ENCODE measurements at regions not wholly inside any gene's neighbourhood (a gene's known extent, or its start where the extent isn't known, plus 50 kb on each side); places are given as distances from the start of the nearest gene placed in this dataset.

DNA sequence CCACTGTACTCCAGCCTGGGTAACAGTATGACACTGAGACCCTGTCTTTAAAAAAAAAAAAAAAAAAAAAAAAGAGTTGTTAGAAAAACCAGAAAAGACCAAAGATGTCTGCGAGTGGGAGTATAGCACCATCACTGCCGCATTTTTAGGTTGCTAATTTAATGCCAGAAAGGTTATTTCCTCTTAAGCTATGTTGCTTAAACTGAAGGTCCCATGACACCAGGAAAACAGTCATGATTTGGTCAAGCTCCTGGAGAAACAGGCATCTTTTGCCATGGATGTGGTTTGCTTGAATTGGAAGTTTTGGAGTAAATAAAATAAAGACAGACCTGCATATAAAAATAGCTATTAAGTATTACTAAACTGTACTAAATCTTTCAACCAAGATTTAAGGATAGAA, 68.3 kb upstream of the TNFRSF21 start:
- no peaks in the 10 kb centered on the region for H3K36me3 ChIP-seq (ENCODE audit: insufficient read depth, low read length)
- H3K4me2 ChIP-seq (ENCODE audit: low read length), result no peak overlapping the region
- H4K20me1 ChIP-seq (ENCODE audit: insufficient read depth), result no peaks in the 10 kb centered on the region
- no peaks in the 10 kb centered on the region for H3K79me2 ChIP-seq (replicated peaks; ENCODE audit: insufficient read depth, low read length)
- TF ChIP-seq TAF1 (IDR thresholded peaks at IDR 0.05; ENCODE audit: low read depth) (no peak), MXI1 (conservative IDR thresholded peaks at IDR 0.05; ENCODE audit: poor library complexity, severe bottlenecking) (no peak), SMC3 (conservative IDR thresholded peaks at IDR 0.05; ENCODE audit: poor library complexity) (no peak)
- H3K9ac ChIP-seq (ENCODE audit: low read length), result no peak overlapping the region
- no peaks in the 10 kb centered on the region for H3K9me2 ChIP-seq (ENCODE audit: insufficient read depth, low read length)
- H3K9me3 ChIP-seq (ENCODE audit: low read length), result no peaks in the 10 kb centered on the region
- no peaks in the 10 kb centered on the region for H3F3A ChIP-seq (ENCODE audit: insufficient read depth, low read length, poor library complexity, severe bottlenecking)
- no peak overlapping the region for H2AFZ ChIP-seq (ENCODE audit: low read depth, low read length)
- H3K4me3 ChIP-seq (ENCODE audit: low read length), result no peak overlapping the region
- H3K27me3 ChIP-seq (ENCODE audit: insufficient read depth, low read depth, low read length), result no peaks in the 10 kb centered on the region
- H3K27ac ChIP-seq (ENCODE audit: low read length), result no peak overlapping the region

DNA sequence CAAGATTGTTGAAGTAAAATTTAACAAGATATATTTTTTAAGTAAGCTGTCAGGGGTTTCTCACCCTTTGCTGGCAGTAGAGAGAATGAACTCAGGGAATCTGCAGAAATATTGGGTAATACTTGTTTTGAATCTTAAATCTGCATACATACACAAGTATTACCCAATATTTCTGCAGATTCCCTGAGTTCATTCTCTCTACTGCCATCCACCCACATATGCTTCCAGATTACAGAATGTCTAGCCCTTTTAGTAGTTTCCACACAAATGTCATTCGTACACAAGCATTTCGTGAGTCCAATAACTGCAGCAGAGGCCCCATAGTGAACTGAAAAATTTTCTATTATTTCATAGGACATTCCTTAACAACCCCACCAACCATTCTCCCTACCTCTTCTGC, 69.6 kb upstream of the TNFRSF21 start:
- H2AFZ ChIP-seq (ENCODE audit: low read depth, low read length), result no peak overlapping the region
- no peaks in the 10 kb centered on the region for H3K36me3 ChIP-seq (ENCODE audit: insufficient read depth, low read length)
- no peaks in the 10 kb centered on the region for H4K20me1 ChIP-seq (ENCODE audit: insufficient read depth)
- no peaks in the 10 kb centered on the region for H3K9me2 ChIP-seq (ENCODE audit: insufficient read depth, low read length)
- H3K27ac ChIP-seq (ENCODE audit: low read length), result no peak overlapping the region
- H3K4me2 ChIP-seq (ENCODE audit: low read length), result no peak overlapping the region
- H3K4me3 ChIP-seq (ENCODE audit: low read length), result no peak overlapping the region
- H3K9me3 ChIP-seq (ENCODE audit: low read length), result no peaks in the 10 kb centered on the region
- H3K9ac ChIP-seq (ENCODE audit: low read length), result no peak overlapping the region
- H3K27me3 ChIP-seq (ENCODE audit: insufficient read depth, low read depth, low read length), result no peaks in the 10 kb centered on the region
- no peaks in the 10 kb centered on the region for H3F3A ChIP-seq (ENCODE audit: insufficient read depth, low read length, poor library complexity, severe bottlenecking)
- H3K79me2 ChIP-seq (replicated peaks; ENCODE audit: insufficient read depth, low read length), result no peaks in the 10 kb centered on the region
- TF ChIP-seq MXI1 (conservative IDR thresholded peaks at IDR 0.05; ENCODE audit: poor library complexity, severe bottlenecking), result no peak
- no peak for TF ChIP-seq EP300 (conservative IDR thresholded peaks at IDR 0.05; ENCODE audit: poor library complexity, severe bottlenecking)
- no peak for TF ChIP-seq POLR2AphosphoS5 (IDR thresholded peaks at IDR 0.05)
- TF ChIP-seq, protein P1, sequence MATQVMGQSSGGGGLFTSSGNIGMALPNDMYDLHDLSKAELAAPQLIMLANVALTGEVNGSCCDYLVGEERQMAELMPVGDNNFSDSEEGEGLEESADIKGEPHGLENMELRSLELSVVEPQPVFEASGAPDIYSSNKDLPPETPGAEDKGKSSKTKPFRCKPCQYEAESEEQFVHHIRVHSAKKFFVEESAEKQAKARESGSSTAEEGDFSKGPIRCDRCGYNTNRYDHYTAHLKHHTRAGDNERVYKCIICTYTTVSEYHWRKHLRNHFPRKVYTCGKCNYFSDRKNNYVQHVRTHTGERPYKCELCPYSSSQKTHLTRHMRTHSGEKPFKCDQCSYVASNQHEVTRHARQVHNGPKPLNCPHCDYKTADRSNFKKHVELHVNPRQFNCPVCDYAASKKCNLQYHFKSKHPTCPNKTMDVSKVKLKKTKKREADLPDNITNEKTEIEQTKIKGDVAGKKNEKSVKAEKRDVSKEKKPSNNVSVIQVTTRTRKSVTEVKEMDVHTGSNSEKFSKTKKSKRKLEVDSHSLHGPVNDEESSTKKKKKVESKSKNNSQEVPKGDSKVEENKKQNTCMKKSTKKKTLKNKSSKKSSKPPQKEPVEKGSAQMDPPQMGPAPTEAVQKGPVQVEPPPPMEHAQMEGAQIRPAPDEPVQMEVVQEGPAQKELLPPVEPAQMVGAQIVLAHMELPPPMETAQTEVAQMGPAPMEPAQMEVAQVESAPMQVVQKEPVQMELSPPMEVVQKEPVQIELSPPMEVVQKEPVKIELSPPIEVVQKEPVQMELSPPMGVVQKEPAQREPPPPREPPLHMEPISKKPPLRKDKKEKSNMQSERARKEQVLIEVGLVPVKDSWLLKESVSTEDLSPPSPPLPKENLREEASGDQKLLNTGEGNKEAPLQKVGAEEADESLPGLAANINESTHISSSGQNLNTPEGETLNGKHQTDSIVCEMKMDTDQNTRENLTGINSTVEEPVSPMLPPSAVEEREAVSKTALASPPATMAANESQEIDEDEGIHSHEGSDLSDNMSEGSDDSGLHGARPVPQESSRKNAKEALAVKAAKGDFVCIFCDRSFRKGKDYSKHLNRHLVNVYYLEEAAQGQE (IDR thresholded peaks at IDR 0.05; ENCODE audit: borderline replicate concordance), result no peak
- TF ChIP-seq, protein P2, sequence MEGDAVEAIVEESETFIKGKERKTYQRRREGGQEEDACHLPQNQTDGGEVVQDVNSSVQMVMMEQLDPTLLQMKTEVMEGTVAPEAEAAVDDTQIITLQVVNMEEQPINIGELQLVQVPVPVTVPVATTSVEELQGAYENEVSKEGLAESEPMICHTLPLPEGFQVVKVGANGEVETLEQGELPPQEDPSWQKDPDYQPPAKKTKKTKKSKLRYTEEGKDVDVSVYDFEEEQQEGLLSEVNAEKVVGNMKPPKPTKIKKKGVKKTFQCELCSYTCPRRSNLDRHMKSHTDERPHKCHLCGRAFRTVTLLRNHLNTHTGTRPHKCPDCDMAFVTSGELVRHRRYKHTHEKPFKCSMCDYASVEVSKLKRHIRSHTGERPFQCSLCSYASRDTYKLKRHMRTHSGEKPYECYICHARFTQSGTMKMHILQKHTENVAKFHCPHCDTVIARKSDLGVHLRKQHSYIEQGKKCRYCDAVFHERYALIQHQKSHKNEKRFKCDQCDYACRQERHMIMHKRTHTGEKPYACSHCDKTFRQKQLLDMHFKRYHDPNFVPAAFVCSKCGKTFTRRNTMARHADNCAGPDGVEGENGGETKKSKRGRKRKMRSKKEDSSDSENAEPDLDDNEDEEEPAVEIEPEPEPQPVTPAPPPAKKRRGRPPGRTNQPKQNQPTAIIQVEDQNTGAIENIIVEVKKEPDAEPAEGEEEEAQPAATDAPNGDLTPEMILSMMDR (IDR thresholded peaks at IDR 0.05; ENCODE audit: poor library complexity, severe bottlenecking), result no peak
- TF ChIP-seq SMC3 (conservative IDR thresholded peaks at IDR 0.05; ENCODE audit: poor library complexity), result no peak
- no peak for TF ChIP-seq EZH2 (IDR thresholded peaks at IDR 0.05; ENCODE audit: borderline replicate concordance, insufficient read depth, low read length, poor library complexity, severe bottlenecking)
- TF ChIP-seq RAD21 (conservative IDR thresholded peaks at IDR 0.05), result no peak
- TF ChIP-seq TAF1 (IDR thresholded peaks at IDR 0.05; ENCODE audit: low read depth), result no peak

DNA sequence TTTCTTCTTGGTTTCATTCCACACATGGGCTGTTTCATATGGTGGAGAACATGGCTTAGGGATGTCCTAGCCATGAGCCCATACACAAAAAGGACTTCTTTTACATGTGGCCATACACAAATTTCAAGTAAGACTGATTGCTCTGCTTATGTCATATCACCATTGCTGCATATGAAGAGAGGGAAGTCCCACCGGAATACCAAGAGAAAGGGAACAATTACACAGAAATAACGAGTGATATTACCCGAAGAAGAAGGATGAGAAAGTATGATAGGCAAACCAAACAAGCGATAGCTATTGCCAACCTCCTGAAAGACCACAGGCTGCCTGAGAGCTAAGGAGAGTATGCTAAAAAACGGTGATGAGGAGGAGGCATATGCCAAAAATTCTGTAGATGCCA, 70.5 kb upstream of the TNFRSF21 start:
- no peaks in the 10 kb centered on the region for H3K79me2 ChIP-seq (replicated peaks; ENCODE audit: insufficient read depth, low read length)
- H3K36me3 ChIP-seq (ENCODE audit: insufficient read depth, low read length), result no peaks in the 10 kb centered on the region
- H3K27ac ChIP-seq (ENCODE audit: low read length), result no peak overlapping the region
- no peak overlapping the region for H3K4me2 ChIP-seq (ENCODE audit: low read length)
- no peak overlapping the region for H3K9ac ChIP-seq (ENCODE audit: low read length)
- H3K9me3 ChIP-seq (ENCODE audit: low read length), result no peaks in the 10 kb centered on the region
- no peak overlapping the region for H3K4me3 ChIP-seq (ENCODE audit: low read length)
- H2AFZ ChIP-seq (ENCODE audit: low read depth, low read length), result no peak overlapping the region
- H3K27me3 ChIP-seq (ENCODE audit: insufficient read depth, low read depth, low read length), result no peaks in the 10 kb centered on the region
- no peaks in the 10 kb centered on the region for H4K20me1 ChIP-seq (ENCODE audit: insufficient read depth)
- H3K9me2 ChIP-seq (ENCODE audit: insufficient read depth, low read length), result no peaks in the 10 kb centered on the region
- TF ChIP-seq, protein P1 (IDR thresholded peaks at IDR 0.05; ENCODE audit: borderline replicate concordance), result no peak
- no peaks in the 10 kb centered on the region for H3F3A ChIP-seq (ENCODE audit: insufficient read depth, low read length, poor library complexity, severe bottlenecking)
